Urothelium cell line (cell line): ENCODE measurements at regions not wholly inside any gene's neighbourhood (a gene's known extent, or its start where the extent isn't known, plus 50 kb on each side); places are given as distances from the start of the nearest gene placed in this dataset.
"Not testable (repeated sequence)": the region's sequence is repeated elsewhere in the genome, so short reads cannot be mapped to it uniquely, and the experiment has no call there.

ENCODE experiments used
- DNase-seq: peaks from one replicate; pipeline ENCODE4 v3.0.0; 2011; ENCODE audit warnings: low spot score, mixed read lengths
- FAIRE-seq: peaks from 2 replicates; lab custom pipeline; 2011; peaks lifted over from hg19 to GRCh38; lab: Jason Lieb, UNC

- no peak for DNase-seq
- no peak for FAIRE-seq
Observed at GRCh38 chr11:106479646-106480045, 402.2 kb downstream of the AASDHPPT start.

GRCh38 chr11:106480581-106481190 is 403.2 kb downstream of the AASDHPPT start:
- DNase-seq (no peak), FAIRE-seq (no peak)

- no peak for FAIRE-seq
- DNase-seq: peak; percentile 72
Observed at GRCh38 chr11:106482917-106483785, 405.7 kb downstream of the AASDHPPT start.

- FAIRE-seq (no peak), DNase-seq (no peak)
Observed at GRCh38 chr11:106491751-106492150, 414.3 kb downstream of the AASDHPPT start.

- no peak for DNase-seq
- FAIRE-seq: no peak
Observed at GRCh38 chr11:106493751-106494150, 416.3 kb downstream of the AASDHPPT start.

GRCh38 chr11:106495046-106495445 is 417.6 kb downstream of the AASDHPPT start:
- FAIRE-seq (no peak), DNase-seq (no peak)

- FAIRE-seq: no peak
- DNase-seq: no peak
Observed at GRCh38 chr11:106496677-106497076, 419.2 kb downstream of the AASDHPPT start.

GRCh38 chr11:106497321-106497720 is 419.9 kb downstream of the AASDHPPT start:
- FAIRE-seq (no peak), DNase-seq (no peak)

- FAIRE-seq: no peak
- DNase-seq: no peak
Observed at GRCh38 chr11:106497822-106498221, 420.4 kb downstream of the AASDHPPT start.

- FAIRE-seq (no peak), DNase-seq (no peak)
Observed at GRCh38 chr11:106503901-106504300, 426.4 kb downstream of the AASDHPPT start.

- FAIRE-seq: no peak
- no peak for DNase-seq
Observed at GRCh38 chr11:106507645-106508306, 430.3 kb downstream of the AASDHPPT start.

GRCh38 chr11:106514706-106515105 is 437.2 kb downstream of the AASDHPPT start:
- FAIRE-seq (no peak), DNase-seq (no peak)

GRCh38 chr11:106517426-106517825 is 440.0 kb downstream of the AASDHPPT start:
- FAIRE-seq (no peak), DNase-seq (no peak)

GRCh38 chr11:106520146-106520912 is 442.9 kb downstream of the AASDHPPT start:
- FAIRE-seq (no peak), DNase-seq (no peak)

- DNase-seq: no peak
- no peak for FAIRE-seq
Observed at GRCh38 chr11:106520920-106521319, 443.5 kb downstream of the AASDHPPT start.

GRCh38 chr11:106523171-106523570 is 445.7 kb downstream of the AASDHPPT start:
- FAIRE-seq: no peak

GRCh38 chr11:106523921-106524320 is 446.5 kb downstream of the AASDHPPT start:
- no peak for FAIRE-seq
- no peak for DNase-seq

More at GRCh38 chr11:106523171-106523570, 445.7 kb downstream of the AASDHPPT start:
- DNase-seq: no peak

GRCh38 chr11:106524436-106524835 is 447.0 kb downstream of the AASDHPPT start:
- DNase-seq (no peak), FAIRE-seq (no peak)

- not testable (repeated sequence) for DNase-seq, FAIRE-seq
Observed at GRCh38 chr11:106531648-106532047, 454.2 kb downstream of the AASDHPPT start.

GRCh38 chr11:106533046-106533445 is 455.6 kb downstream of the AASDHPPT start:
- FAIRE-seq: no peak

GRCh38 chr11:106540001-106540400 is 462.5 kb downstream of the AASDHPPT start:
- no peak for DNase-seq
- FAIRE-seq: no peak

More at GRCh38 chr11:106533046-106533445, 455.6 kb downstream of the AASDHPPT start:
- DNase-seq: no peak
